KBM-7 (cell line): ENCODE measurements at regions not wholly inside any gene's neighbourhood (a gene's known extent, or its start where the extent isn't known, plus 50 kb on each side); places are given as distances from the start of the nearest gene placed in this dataset.

Experiments used
- DNase-seq: peaks from one replicate; pipeline ENCODE4 v3.0.0-alpha.2; 2015
- in situ Hi-C: fragments of 300-500 bp; cut with MboI; formaldehyde crosslinking; loops from 2 replicates; pipeline ENCODE4 v1.14.3; 2020; ENCODE audit warnings: low sequenced_read_pairs, low pct_unique_long_range_greater_than_20kb, mixed read lengths

DNA sequence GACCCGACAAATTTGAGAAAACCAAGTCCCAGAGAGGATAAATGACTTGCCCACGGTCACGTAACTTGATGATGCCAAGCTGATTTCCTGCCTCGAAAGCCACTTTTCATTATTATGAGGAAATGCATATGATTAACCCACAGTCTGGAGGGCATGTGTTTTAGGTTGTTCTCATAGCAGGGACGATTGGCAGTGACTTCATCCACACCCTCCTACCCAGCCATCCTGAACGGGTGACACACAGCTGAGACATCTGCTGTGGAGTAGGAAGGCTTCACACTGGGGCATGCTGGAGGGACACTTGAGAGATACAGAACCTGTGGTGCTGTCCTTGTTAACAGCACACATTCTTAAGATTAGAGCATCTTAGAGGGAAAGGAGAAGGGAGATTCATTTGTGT, 65.4 kb upstream of the WDFY2 start:
- DNase-seq: peak; percentile 25
- in situ Hi-C loops: no loop called here

DNA sequence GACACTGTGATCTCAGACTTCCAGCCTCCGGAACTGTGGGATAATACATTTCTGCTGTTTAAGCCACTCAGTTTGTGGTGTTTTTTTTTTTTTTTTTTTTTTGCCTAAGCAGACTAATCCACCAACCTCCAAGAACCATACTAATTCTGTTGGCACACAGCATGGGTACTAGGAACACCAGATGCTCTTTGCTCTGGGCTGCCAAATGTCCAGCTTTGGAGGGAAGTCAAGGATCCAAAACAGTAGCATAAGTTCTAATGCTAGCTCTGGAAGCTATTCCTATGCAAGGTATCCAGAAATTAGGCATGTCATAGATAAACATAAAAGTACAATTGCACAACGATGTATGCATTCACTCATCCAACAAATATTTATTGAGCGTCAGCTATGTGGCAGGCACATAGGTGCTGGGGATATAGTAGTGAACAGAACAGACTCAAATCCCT, 64.5 kb upstream of the WDFY2 start:
- in situ Hi-C loops: no loop called here
- no peak for DNase-seq

DNA sequence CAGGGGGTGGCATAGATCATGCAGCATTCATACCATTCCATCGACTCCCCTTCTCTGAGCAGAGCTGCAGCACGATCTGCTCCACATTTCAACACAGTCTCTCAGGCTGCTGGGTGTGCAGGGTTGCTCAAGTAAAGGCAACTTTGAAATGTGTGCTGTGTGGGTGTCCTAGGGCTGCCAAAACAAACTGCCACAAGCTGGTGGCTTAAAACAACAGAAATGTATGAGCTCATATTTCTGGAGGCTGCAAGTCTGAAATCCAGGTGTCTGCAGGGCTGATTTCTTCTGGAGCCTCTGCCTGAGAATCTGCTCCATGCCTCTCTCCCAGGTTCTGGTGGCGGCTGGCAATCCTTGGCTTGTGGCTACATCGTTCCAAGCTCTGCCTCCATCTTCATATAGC, 63.7 kb upstream of the WDFY2 start:
- no peak for DNase-seq
- in situ Hi-C loops: no loop called here

DNA sequence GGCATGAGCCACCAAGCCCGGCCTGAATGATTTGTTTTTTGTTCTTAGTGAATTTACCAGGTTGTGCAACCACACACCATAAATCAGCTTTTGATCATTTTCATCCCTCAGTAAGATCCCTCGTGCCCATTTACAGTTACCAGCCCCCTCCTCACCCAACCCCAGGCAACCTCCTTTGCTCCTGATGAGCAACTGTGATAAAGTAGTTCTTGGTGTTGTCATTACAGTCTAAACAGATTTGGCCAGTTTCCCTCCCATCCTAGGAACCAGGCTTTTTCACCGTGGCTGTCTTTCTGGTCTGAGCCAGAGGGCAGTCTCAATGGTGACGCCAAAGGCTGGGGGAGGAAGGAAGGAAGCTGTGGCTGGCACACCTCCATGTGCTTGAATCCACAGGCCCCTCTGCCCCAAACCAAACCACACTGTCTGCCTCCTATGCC, 61.2 kb upstream of the WDFY2 start:
- in situ Hi-C loops: no loop called here
- peak; percentile 89 for DNase-seq

DNA sequence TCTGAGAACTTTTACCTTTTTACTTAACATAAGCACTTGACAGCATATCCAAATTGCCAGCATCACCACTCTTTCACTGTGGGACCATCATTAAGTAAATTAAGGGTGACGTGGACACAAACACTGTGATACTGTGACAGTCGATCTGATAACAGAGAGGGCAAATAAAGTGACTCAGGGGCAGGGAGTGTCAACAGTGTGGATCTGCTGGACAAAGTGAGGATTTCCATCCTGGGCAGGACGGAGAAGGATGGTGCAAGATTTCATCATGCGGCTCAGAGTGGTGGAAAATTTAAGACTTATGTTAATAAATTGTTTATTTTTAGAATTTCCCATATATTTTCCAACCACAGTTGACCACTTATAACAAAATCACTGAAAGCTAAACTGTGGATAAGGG, 60.0 kb upstream of the WDFY2 start:
- in situ Hi-C loops: no loop called here

DNA sequence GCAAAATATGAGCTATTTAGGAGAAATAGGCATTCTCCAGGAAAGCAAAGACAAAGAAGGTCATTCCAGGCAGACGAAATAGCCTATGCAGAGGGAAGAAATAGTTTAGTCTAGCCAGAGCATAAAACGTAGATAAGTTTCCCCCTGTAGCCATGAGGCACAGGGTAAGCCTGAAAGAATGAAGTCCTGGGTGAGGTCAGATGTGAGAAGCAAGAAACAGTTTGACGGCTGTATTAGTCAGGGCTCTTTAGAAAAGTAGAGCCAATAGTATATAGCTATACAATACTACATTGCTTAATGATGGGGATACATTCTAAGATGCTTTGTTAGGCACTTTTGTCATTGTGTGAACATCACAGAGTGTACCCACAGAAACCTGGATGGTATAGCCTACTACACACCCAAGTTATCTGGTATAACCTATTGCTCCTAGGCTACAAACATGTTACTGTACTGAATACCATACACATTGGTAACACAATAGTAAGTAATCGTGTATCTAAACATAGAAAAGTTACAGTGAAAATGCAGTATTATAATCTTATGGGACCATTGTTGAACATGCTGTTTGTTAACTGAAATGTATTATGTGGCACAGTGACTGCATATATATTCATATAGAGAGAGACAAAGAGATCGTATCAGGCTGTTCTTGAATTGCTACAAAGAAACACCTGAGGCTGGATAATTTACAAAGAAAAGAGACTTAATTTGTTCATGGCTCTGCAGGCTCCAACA, 59.3 kb upstream of the WDFY2 start:
- DNase-seq: no peak
- in situ Hi-C loops: no loop called here

More for the DNA sequence above, 60.0 kb upstream of the WDFY2 start:
- DNase-seq: no peak

DNA sequence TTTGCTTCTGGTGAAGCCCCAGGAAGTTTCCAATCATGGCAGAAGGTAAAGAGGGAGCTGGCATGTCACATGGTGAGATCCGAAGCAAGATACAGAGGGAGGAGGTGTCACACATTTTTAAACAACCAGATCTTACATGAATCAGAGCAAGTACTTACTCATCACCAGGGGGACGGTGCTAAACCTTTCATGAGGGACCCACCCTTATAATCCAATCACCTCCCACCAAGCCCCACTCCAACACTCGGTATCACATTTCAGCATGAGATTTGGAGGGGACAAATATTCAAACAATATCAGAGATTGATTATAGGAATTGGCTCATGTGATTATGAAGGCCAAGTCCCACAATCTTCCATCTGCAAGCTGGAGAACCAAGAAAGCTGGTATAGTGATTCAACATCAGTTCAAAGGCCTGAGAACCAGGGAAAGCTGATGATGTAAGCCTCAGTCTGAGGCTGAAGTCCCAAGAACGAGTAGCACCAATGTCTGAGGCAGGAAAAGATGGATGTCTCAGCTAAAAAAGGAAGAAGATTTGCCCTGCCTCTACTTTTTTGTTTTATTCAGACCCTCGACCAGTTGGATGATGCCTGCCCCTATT, 58.6 kb upstream of the WDFY2 start:
- no peak for DNase-seq
- in situ Hi-C loops: no loop called here

DNA sequence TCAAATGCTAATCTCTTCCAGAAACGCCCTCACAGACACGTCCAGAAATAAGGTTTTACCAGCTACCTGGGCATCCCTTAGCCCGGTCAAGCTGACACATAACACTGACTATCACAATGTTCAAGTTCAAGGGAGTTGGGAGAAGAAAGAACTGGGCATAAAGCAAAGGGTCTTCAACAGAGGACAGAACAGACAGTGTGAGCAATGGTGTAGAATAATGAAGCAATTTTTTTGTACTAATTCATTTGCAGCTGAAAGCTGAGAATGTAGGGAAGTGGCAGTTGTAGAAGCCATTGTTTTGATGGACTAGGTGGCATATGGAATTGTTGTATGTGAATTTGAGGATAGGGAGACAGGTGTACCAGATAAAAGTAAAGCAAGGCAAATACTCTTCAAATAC, 58.1 kb upstream of the WDFY2 start:
- DNase-seq: no peak
- in situ Hi-C loops: no loop called here

DNA sequence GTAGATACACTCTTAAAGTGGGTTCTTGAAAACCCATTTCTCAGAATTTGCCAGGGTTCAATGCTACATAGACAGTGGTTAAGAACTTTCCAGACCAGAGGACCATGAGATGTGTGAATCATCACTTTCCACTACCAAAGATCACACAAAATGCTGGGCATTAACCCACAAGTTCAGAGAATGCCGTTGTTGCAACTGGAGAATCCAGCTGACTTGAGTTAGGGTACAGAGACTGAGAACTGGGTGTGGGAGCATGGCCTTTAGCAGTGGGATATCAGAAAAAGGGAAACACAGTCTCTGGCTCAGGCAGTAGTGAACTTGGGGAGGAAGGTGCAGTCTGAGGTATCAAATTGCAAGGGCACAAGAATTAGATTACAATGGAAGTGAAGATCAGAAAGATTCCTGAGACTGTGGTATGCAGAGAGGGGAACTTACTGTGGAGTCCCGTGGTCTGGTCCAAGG, 51.5 kb upstream of the WDFY2 start:
- in situ Hi-C loops: no loop called here
- peak; percentile 47 for DNase-seq

DNA sequence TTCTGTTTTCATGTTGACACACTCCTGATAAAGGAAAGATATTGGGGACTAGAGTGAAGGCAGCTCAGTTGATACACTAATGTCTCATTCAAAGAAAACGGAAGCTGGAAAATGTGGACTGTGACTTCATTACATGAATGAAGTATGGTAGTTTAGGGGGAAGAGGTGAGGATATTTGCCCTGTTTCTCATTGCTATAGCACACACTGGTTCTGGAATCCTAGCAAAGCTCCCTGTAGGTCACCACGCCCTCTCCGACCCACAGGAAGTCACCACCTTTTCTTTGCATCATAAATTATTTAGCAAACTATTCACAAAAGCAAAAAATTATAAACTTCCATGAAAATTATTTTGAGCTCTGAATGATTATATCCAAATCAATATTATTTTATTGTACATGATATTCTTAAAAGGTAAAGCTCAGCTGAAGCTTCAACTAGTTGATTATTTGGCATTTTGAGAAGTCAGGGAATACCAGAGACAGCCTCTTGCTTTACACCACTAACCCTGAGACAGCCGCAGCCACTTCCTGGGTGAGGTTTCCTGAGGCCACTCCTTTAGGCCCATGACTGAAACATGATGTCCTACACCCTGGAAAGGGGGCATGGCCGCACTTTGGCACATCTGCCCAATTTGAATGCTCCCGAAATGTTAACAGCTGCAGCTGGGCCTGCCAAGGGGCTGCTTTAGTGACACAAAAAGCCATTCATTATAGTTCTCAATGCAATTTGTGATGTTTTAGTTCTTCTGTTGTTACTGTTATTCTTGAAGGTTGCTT, 50.0 kb upstream of the WDFY2 start:
- DNase-seq: no peak
- in situ Hi-C loops: no loop called here
